ENCODE measurements at regions not wholly inside any gene's neighbourhood (a gene's known extent, or its start where the extent isn't known, plus 50 kb on each side); places are given as distances from the start of the nearest gene placed in this dataset.

- TF ChIP-seq CTCF (IDR thresholded peaks at IDR 0.05; ENCODE audit: low read length) (no peak), EZH2 (IDR thresholded peaks at IDR 0.05; ENCODE audit: borderline replicate concordance, low read length) (no peak)
These were observed 234.1 kb downstream of the CPE start for GRCh38 chr4:165612936-165613335.
